HG02981 (cell line): ENCODE measurements at regions not wholly inside any gene's neighbourhood (a gene's known extent, or its start where the extent isn't known, plus 50 kb on each side); places are given as distances from the start of the nearest gene placed in this dataset.
"Not testable (repeated sequence)": the region's sequence is repeated elsewhere in the genome, so short reads cannot be mapped to it uniquely, and the experiment has no call there.

Experiments
- ATAC-seq: cut with Tn5 transposase; IDR thresholded peaks from one replicate; pipeline ENCODE4 v1.9.1; 2021; ENCODE audit warnings: mild to moderate bottlenecking, moderate library complexity; ENCODE audit not compliant: unreplicated experiment

DNA sequence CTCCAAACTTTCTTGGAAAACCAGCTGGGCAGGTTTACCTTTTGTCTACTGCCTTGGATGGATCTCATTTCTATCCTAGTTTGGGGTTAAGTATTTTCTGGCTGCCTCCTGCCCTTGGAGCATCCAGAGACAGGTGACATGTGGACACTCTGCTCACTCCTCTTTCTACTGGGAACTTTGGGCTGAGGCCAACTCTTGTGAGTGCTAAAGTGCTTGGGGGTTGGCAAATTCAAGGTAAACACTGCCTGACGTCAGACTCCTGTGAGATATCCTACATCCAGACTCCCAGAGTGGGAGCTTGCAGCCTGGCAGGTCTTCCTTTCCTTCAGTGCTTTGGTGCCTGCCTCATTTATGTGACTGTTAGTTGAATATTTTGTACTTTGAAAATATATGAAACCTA lies 388.1 kb downstream of the KCNRG start:
- ATAC-seq, result no peak

DNA sequence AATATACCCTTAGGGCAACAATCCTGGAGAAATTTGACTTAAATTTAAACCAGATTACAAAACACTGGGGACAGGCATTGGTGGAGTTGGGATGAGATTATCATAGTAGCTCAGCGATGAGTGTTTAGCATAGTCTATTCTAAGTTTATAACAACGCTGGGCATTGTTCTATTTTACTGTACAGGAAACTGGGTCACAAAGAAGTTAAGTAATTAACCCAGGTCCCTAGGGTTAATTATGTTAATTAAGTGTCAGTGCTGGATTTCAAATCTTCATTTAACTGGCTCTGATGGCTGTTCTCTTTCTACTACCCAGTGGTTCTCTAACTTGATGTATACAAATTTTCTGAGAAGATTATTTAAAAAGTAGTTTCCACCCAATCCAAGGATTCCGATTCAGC lies 388.9 kb downstream of the KCNRG start:
- ATAC-seq, result no peak

DNA sequence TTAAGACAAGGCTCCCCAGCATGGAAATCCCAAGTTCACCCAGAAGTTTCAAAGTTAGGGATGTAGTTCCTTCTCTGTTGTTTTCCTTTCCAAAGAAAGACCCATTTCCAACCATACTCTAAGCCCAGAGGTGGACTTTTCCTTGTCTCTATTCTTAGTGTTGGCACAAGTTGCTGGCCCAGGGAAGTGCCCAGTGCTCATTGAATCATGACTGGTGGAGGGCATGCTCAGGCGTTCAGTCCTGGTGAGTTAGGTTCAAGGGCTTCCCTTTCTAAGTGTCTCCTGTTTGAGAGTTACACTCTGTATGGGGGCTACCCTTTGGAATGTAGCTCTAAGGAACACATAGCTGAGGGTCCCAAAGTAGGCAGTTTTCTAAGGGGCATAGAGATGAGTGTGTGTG lies 389.5 kb downstream of the KCNRG start:
- ATAC-seq, result no peak

DNA sequence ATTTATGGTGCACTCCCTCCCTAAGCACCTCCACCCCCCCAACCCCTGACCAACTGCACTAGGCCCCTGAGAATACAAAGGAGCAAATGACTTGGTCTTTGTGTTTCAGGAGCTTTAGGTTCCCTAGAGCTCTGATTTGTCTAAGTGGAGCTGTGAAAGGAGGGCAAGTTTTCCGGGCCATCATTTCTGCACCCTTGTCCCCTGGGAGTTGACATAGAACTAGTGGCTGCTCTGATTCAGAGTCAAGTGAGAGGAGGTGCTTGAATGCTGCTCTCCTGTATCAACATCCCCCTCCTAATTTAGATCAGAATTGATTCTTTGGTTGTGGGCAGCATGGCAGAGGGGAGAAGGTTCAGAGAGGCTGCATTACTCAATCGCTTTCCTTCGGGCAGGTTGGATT lies 391.6 kb downstream of the KCNRG start:
- no peak for ATAC-seq

DNA sequence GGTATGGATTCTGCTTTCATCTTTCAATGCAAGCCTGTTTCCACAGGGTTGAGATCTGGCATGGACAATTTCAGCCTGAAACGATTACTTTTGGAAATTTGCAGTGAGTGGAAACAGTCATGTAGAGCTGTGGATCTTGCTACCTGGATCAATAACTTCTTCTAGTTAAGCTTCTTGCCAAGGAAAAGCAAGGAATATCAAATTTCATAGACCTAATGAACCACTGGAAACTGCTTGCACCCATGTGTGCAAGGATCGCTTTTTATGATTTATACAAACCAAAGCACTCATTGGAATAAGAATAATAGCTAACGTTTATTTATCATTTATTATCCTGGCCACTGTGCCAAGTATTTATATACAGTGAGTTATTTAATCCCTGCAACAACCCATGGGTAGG lies 392.8 kb downstream of the KCNRG start:
- no peak for ATAC-seq

DNA sequence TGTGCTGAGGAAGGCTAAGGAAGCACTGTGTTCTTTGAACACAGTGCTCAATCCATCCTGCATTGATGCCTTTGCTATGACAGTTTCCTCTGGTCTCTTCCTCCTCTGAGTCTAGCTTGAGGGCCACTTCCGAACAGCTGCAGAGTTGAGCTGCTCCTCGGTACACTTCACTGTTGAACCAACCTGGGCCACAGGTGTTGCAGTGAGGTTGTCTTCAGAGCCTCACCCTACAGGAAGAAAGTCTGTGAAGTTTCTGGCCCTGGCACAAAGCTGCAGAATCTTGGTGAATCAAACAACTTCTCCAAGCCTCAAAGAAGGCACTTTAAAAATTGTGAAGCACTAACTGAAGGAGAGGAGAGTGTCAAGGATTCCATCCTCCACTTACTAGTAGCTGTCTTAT lies 394.0 kb downstream of the KCNRG start:
- no peak for ATAC-seq

DNA sequence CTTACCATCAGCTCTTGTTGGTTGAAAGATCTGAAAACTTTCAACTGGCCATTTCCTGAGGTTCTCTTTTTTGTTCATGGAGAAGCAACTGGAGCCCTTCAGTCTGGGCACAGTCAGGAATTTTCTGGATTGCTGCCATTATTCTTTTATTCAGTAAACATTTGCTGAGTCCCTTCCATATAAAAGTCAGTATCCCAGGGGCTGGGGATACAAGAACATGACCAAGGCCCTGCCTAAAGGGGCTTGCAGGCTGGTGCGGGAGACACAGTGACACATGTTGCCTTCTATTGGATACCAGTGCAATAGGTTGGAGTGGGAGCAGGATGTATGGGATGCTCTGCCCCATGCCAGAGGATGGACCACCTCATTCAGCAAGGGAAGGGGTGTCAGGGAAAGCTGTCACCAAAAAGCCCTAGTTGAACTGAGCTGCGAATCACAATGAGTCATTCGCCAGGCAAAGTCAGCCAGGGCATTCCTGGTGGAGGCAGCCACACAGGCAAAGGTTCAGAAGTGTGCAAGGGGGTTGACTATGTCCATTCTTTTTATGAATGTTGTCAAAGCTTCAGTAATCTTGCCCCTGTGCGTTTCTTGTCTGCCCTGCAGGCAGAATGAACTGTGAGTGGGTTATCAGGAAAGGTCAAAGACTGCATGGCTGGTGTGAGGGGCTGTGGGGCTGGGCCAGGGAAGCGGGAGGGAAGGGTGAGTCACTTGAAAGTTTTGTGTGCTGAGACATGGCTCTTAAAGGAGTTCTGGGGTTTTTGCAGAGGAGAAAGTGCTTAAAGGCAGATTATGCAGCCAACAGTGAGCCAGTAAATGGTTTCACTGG lies 395.9 kb downstream of the KCNRG start:
- ATAC-seq, result no peak

DNA sequence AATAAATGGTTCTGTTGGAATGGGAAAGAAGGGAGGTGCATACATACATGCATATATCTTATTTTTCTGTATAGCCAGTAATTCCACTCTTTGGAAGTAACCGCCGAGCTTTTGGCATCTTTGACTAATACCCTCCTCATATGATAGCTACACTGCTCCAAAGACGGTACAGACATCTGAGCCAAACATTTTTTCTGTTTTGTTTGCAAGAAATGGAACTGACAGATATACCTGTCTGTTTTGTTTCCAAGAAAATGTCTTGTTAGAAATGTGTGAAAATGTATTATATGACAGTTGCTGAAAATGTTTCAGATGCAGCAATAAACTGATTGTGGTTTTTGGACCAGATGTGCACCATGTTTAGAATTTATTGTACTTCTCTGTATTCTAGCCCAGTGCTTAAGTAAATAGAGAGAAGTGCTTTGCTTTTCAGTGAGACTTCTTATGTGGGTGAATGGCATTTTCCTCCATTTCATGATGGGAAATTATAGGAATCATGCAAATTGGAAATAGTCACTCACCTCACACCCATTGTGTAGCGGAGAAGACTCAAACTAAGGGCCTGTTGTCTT lies 396.9 kb downstream of the KCNRG start:
- no peak for ATAC-seq

DNA sequence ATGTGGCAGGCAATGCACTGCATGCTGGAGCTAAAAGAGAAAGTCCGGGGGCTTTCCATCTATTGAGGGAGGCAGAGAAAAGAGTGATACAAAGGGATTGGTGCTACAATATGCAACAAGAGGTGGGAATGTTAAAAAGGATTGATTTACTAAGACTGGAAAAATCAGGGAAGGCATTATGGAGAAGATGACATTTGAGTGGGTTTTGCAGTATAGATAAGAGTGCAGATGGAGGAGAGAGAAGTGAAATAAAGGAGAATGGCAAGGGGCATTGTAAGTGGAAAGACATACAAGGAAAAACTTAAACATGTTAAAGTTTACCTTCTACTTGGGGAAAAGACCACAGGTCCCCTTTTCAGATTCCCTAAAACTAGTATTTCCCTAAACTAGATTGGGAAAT lies 399.4 kb downstream of the KCNRG start:
- ATAC-seq, result no peak

DNA sequence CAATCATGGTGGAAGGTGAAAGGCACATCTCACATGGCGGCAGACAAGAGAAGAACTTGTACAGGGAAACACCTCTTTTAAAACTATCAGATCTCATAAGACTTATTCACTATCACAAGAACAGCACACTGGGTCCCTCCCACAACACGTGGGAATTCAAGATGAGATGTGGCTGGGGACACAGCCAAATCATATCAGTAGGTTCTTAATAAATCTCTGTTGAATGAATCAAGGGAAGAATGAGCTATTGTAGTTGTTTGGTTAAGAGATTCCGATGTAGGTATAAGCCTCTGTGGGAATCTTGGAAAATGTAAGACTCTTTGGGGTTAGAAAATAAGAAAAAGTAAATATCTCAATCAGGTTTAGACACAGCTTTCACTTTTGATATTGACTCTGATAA lies 400.2 kb downstream of the KCNRG start:
- no peak for ATAC-seq

DNA sequence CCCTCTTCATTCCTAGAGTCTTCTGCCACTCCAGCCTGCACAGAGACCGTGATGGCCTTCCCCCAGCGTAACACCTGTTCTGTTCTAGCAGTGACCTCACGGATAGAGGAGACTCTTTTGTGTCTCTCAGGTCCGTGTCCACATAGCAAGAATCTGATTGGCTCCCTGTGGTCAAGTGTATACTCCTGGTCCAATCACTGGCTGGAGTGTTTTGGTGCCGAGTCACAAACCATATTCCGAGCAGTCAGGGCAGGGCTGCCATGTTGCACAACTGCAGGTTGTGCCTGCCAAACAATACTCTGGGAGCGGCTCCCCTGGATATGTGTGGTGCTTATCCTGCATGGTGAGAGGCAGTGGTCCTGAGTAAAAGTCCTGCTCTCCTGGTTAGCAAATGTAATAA lies 402.4 kb downstream of the KCNRG start:
- ATAC-seq, result no peak

DNA sequence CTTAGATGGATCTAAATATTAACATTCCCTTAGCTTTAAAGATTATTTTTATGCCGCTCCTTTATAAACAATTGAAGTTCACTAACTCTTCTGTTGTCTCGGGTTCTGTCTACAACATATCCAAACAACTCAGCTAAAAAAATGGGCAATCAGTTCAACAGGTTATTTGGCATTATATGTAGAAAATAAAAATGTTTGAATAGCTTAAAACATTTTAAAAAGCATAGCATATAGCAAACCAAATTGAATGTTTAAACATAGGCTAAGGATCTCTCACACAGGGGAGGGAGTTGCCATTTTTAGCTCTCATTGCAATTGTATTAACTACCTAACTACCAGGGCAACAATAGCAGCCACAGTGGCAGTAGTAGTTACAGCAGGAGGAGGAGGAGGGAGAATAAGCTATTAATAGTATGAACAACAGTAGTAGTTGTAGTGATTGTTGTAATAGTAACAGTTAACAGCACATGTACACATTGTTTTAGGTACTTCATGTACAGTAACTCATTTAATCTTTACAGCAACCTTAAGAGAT lies 404.2 kb downstream of the KCNRG start:
- ATAC-seq, result no peak

DNA sequence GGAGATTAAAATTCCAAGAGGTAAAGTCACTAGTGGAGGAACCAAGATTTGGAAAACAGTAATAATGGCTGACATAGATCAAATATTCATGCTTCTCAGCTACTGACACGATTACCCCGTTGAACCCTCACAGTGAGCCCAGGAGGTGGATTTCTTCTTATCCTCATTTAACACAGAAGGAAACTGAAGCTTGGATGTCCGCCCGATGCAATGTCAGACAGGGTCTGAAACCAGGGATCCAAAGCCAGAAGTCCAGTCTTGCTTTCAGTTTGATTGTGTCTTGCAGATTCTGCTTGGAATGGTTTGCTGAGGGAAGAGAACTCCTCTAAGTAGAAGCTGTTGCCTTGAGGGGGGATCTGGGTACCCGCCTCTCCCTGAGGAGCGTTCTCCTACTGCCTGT lies 404.7 kb downstream of the KCNRG start:
- no peak for ATAC-seq

DNA sequence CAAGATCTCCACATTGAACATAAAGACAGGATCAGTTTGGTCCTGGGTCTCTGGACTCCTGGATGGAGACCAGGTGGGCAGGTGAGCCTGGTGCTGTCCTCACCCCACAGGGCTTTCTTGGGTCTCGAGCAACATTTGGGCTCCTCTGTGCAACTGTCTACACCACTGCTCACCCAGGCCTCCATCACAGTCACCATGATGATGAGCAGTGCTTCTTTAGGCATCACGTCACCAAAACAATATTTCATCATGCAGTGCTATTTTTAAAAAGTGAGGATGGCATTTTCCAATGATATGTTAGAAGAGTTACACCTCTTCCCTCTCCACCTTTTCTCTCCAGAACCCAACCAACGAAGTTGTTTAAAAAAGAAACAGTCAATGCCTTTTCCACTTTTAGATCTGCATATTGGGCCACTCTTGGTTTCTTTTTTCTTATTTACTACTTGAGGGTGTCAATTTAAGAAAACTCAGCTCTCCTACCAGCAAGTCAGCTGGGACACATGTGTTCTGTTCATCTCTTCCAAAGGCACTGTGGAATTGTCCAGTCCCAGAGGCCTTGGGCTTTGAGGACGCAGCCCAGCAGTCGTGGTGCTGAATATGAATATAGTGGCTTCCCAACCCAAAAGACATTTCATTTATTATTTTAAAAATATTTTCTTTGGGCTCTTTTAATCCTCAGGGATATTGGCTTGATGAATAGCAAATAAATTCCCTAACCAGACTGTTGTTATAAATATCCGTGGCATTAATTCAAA lies 405.7 kb downstream of the KCNRG start:
- no peak for ATAC-seq

DNA sequence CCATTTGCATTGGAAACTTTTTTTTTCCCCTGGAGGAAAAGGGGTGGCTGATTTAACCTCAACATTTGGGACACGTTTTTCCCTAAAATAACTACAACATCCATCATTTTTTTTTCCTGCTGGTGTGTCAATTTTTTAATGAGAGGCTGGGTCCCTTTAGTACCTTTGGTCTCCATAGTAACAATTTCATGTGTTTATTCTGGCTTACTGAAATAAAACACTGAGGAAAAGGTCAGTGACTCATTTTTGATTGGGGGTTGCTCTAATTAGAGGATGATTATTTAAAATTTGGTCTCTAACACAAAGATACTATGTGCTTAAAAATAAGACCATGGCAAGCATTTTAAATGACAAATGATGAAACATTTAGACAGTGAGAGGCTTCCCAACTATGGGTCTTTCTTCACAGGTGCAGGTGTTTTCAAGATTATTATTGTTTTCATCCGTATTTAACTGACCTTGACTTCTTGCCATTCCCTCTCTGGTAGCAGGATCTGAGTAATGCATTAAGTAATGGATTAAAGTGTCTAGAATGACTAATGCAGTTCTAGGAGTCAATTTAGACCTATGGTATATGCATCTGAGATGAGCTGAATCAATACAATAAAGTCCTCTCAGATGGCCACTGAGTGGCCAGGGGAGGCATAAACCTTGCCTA lies 406.4 kb downstream of the KCNRG start:
- ATAC-seq, result no peak

DNA sequence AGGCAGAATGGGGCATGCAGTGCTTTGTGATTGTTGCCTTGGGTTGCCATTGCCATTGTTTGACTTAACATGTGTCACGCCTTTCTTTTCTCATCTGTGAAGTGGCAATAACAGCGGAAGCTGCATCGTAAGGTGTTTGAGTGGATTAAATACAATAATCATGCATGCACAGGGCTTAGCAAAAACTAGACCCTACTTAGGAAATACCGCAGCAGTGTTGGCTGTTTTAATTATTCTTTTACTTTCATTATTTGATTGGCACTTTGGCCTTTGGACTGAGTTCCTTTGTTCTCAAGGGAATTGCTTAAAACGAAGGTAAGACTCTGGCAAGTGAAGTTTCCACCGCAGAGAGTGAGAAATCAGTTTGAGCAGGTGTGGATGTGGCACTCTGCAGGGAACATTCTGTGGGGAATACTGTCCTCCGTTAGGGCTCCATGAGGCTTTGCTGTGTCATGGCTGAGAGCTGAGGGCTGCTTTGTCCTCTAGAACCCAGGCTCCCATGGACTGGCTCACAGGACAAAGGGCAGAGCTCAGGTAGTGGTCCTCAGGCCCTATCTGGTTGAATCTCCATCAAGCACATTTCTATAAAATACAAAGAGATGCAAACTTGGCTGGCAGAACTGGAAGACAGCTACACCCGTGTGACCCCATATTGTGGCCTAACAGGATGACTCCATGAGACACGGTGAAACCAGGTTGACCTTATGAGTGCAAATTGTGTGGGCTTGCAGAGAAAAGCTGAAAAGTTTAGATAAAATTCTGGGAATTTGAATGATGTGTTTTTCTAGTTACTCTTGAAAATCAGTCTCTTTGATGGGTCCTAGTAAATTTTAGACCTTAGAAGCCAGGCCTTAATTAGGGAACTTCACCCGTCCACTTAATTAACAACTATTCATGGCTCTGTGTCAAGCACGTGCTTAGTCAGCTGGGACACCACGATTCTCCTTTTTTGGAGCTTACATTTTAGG lies 407.2 kb downstream of the KCNRG start:
- ATAC-seq, result no peak

DNA sequence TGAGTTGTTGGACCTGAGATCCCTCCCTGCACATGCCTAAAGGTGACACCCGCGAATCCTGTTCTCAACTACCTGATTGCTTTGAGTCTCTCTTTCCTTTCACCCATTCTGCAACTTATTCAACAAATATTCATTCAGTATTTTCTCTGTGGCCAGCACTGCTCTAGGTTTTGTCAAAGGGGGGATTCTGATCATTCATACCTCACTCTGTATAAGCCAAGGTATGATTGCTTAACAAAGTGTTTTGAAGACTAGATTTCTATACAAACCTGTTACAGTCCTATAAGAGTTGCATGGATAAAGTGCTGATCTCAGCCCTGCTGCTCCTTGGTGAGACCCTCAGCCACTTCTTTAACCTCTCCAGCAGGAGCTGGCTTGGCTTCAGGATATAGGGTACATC lies 409.7 kb downstream of the KCNRG start:
- ATAC-seq, result no peak

DNA sequence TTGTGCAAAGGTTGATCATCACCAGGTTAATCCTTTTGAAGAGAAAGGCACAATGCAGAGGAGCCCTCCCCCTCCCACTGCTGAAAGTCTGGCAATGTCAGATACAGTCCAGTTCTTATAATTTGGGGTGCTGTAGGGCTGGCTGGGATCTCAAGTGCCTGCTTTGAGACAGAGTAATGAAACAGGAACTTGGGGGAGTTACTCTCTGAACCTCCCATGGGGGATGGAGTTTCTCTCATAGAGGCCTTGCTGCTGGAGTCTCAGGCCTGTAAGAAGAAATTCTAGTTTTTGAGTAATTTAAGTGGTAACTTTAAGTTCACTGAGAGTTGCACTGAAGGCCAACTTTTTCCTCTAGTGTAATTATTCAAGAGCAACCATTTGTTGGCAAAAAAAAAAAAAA lies 410.5 kb downstream of the KCNRG start:
- ATAC-seq, result no peak

DNA sequence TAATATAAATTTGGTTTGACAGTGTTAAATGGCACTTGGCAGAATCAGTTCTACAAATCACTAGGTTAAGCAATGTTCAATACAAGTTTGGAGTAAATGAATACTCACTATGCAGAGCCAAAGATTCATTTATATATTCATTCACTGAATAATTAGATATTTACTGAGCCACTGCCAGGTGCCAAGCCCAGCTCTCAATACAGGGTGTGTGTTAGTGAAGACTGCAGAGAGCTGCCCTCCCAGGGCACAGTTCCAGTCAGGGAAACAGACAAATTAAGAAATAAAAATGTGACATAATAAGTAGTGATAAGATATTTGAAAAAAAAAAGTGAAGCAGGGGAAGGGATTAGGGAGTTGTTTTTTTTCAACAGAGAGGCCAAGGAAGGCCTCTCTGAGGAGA lies 411.7 kb downstream of the KCNRG start:
- no peak for ATAC-seq

DNA sequence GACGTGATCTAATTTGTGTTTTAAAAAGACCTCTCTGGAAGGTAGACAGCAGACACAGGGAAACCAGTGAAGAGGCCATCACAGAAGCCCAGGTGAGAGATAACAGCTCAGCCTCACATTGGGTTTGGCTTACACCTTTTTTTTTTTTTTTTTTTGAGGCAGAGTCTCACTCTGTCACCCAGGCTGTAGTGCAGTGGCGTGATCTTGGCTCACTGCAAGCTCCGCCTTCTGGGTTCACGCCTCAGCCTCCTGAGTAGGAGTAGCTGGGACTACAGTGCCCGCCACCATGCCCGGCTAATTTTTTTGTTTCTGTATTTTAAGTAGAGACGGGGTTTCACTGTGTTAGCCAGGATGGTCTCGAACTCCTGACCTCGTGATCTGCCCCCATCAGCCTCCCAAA lies 412.3 kb downstream of the KCNRG start:
- not testable (repeated sequence) for ATAC-seq
